GM12878 (cell line): ENCODE measurements at regions not wholly inside any gene's neighbourhood (a gene's known extent, or its start where the extent isn't known, plus 50 kb on each side); places are given as distances from the start of the nearest gene placed in this dataset.

Source experiments
- ATAC-seq: fragments of 200-7000 bp; cut with Tn5 transposase; 3 replicates; pipeline ENCODE4 v1.9.1; 2020; ENCODE audit warnings: mild to moderate bottlenecking, moderate library complexity
- BruUV-seq: library from RNA; stranded (reverse); fragments of 400-500 nt; replicated peaks from 2 replicates; lab custom pipeline; 2021; lab: Mats Ljungman, UMichigan
- CTCF ChIA-PET: fragments of 300-600 bp; sonication (Branson Sonifier 250); formaldehyde crosslinking; extraction: SDS; loops from one replicate; lab custom pipeline; 2021; ENCODE audit warnings: inconsistent platforms; lab: Yijun Ruan, JAX
- POLR2A ChIA-PET: fragments of 350-600 bp; formaldehyde crosslinking; extraction: SDS; loops from one replicate; lab custom pipeline; 2021; ENCODE audit warnings: inconsistent platforms; lab: Charles Lee
- RAD21 ChIA-PET: fragments of 300-600 bp; sonication (Branson Sonifier 250); formaldehyde crosslinking; loops from one replicate; lab custom pipeline; 2023; ENCODE audit warnings: antibody characterized with exemption; ENCODE audit not compliant: unreplicated experiment; lab: Charles Lee
- SMC1A ChIA-PET: fragments of 300-600 bp; sonication (Branson Sonifier 250); formaldehyde crosslinking; loops from one replicate; lab custom pipeline; 2023; ENCODE audit not compliant: unreplicated experiment, uncharacterized antibody; lab: Charles Lee
- DNase-seq: peaks from one replicate; pipeline ENCODE4 v3.0.0-alpha.2; 2011; ENCODE audit warnings: low read depth, low spot score
- FAIRE-seq: peaks from 3 replicates; lab custom pipeline; 2011; peaks lifted over from hg19 to GRCh38; lab: Jason Lieb, UNC
- H2AFZ ChIP-seq: 2 replicates; pipeline ENCODE4 v1.6.0; 2011; ENCODE audit warnings: low read depth, low read length, control low read depth; ENCODE audit not compliant: control insufficient read depth
- H3K27ac ChIP-seq: 2 replicates; pipeline ENCODE4 v1.5.1; 2011; ENCODE audit warnings: control low read depth; ENCODE audit not compliant: control insufficient read depth, insufficient read depth
- H3K27me3 ChIP-seq, 2 experiments: replicated peaks in 1 of 2; 2 replicates each; pipeline versions ENCODE4 v1.6.0 to v1.6.1; 2011; ENCODE audit warnings: low read length in 1 of 2; ENCODE audit not compliant: control insufficient read depth in 2 of 2, insufficient read depth in 2 of 2
- H3K36me3 ChIP-seq, 2 experiments: 2 replicates each; pipeline ENCODE4 v1.5.1; 2011; ENCODE audit warnings: low read length in 1 of 2; ENCODE audit not compliant: control insufficient read depth in 2 of 2, insufficient read depth in 2 of 2
- H3K4me1 ChIP-seq: 2 replicates; pipeline ENCODE4 v1.6.1; 2011; ENCODE audit warnings: mild to moderate bottlenecking, low read length, moderate library complexity, mixed read lengths; ENCODE audit not compliant: control insufficient read depth, insufficient read depth
- H3K4me2 ChIP-seq: 2 replicates; pipeline ENCODE4 v1.6.0; 2011; ENCODE audit warnings: control low read depth; ENCODE audit not compliant: control insufficient read depth, insufficient read depth
- H3K4me3 ChIP-seq: fragments of 200-600 bp; sonication (generic); 2 replicates; pipeline ENCODE4 v1.5.1; 2016
- H3K79me2 ChIP-seq: 2 replicates; pipeline ENCODE4 v1.6.0; 2011; ENCODE audit warnings: low read length; ENCODE audit not compliant: control insufficient read depth, insufficient read depth
- H3K9ac ChIP-seq: 2 replicates; pipeline ENCODE4 v1.8.0; 2011; ENCODE audit warnings: low read length, control low read depth, mixed read lengths; ENCODE audit not compliant: control insufficient read depth, insufficient read depth
- H3K9me3 ChIP-seq: replicated peaks from 3 replicates; pipeline ENCODE4 v1.5.1; 2011; ENCODE audit warnings: mild to moderate bottlenecking, low read length; ENCODE audit not compliant: control insufficient read depth, insufficient read depth
- H4K20me1 ChIP-seq: 2 replicates; pipeline ENCODE4 v1.6.0; 2011; ENCODE audit not compliant: control insufficient read depth, insufficient read depth
- BACH1 ChIP-seq: fragments of 450-650 bp; IDR thresholded peaks from 2 replicates; pipeline ENCODE4 v1.6.1; 2017; ENCODE audit warnings: mild to moderate bottlenecking, borderline replicate concordance
- BRCA1 ChIP-seq: IDR thresholded peaks from 2 replicates; pipeline ENCODE4 v1.6.1; 2011; ENCODE audit warnings: low read depth, low read length, improper control_type of control experiment
- CREM ChIP-seq: IDR thresholded peaks from 2 replicates; pipeline ENCODE4 v1.6.1; 2014; ENCODE audit warnings: antibody characterized with exemption, low read depth
- HDGF ChIP-seq: fragments of 450-650 bp; IDR thresholded peaks from 2 replicates; pipeline ENCODE4 v1.6.1; 2016; ENCODE audit warnings: antibody characterized with exemption
- KLF5 ChIP-seq: fragments of 450-650 bp; IDR thresholded peaks from 2 replicates; pipeline ENCODE4 v1.6.1; 2014; ENCODE audit warnings: mild to moderate bottlenecking; ENCODE audit not compliant: partially characterized antibody
- LARP7 ChIP-seq: fragments of 450-650 bp; IDR thresholded peaks from 2 replicates; pipeline ENCODE4 v1.6.1; 2017; ENCODE audit warnings: mild to moderate bottlenecking
- MYB ChIP-seq: fragments of 150-350 bp; IDR thresholded peaks from 2 replicates; pipeline ENCODE4 v1.6.1; 2014; ENCODE audit warnings: mild to moderate bottlenecking, low read depth, low read length, borderline replicate concordance
- NRF1 ChIP-seq: conservative IDR thresholded peaks from 2 replicates; pipeline ENCODE4 v1.6.1; 2011; ENCODE audit warnings: mild to moderate bottlenecking, low read depth, low read length, improper control_type of control experiment
- POLR2A ChIP-seq: IDR thresholded peaks from 2 replicates; pipeline ENCODE4 v1.6.1; 2011; ENCODE audit warnings: low read depth, mild to moderate bottlenecking, low read length
- POU2F2 ChIP-seq: IDR thresholded peaks from 3 replicates; pipeline ENCODE4 v1.6.1; 2011; ENCODE audit warnings: low read depth, mild to moderate bottlenecking, low read length, borderline replicate concordance
- SUZ12 ChIP-seq: fragments of 200-600 bp; sonication (generic); IDR thresholded peaks from one replicate; pipeline ENCODE4 v1.6.1; 2018; ENCODE audit warnings: antibody characterized with exemption, mild to moderate bottlenecking; ENCODE audit not compliant: unreplicated experiment
- WGBS: methylation state at CpG from one replicate; pipeline ENCODE4 v1.1.6; 2016; ENCODE audit warnings: low lambda C conversion rate; ENCODE audit not compliant: insufficient replicate concordance, insufficient coverage; ENCODE audit errors: missing lambda C conversion rate; 5-methylcytosine and 5-hydroxymethylcytosine counted together
- in situ Hi-C: fragments of 300-500 bp; cut with MboI; formaldehyde crosslinking; loops from 9 replicates; pipeline ENCODE4 v1.14.3; 2018; ENCODE audit warnings: mixed read lengths
- intact Hi-C: fragments of 100-400 bp; cut with micrococcal nuclease; formaldehyde crosslinking; loops from one replicate; pipeline ENCODE4 v1.14.2; 2022; ENCODE audit not compliant: unreplicated experiment

- no TSS peak for BruUV-seq
Measured at GRCh38 chr12:19576506-19577280, 137.4 kb downstream of the AEBP2 start.

DNA sequence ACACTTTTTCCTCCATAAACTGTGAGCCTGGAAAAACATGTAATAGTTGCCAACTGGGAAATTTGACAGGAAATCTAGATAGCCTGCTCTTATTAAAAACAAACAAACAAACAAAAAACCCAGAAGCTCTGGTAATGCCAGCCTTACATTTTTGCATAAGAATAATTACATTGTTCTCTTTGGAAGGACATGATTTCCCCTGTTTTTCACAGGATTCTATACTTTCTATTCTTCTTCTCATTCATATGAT, 137.9 kb downstream of the AEBP2 start:
- no peak for DNase-seq
- TF ChIP-seq MYB: no peak
- TF ChIP-seq POLR2A: no peak
- no peak for TF ChIP-seq KLF5
- TF ChIP-seq BACH1: no peak
- no peak for TF ChIP-seq SUZ12
- TF ChIP-seq CREM: no peak
- no peak for TF ChIP-seq LARP7
- TF ChIP-seq HDGF: no peak
- no peak for TF ChIP-seq NRF1
- Histone ChIP-seq H3K9ac (no peak overlapping the region), H3K4me3 (no peak overlapping the region), H3K36me3 (no peaks in the 10 kb centered on the region; a peak in 1 of 4 replicates), H3K4me1 (no peaks in the 10 kb centered on the region), H3K27ac (no peak overlapping the region), H4K20me1 (no peaks in the 10 kb centered on the region), H3K27me3 (no peaks in the 10 kb centered on the region), H3K4me2 (no peak overlapping the region), H2AFZ (no peak overlapping the region), H3K9me3 (no peaks in the 10 kb centered on the region; the same call in 2 of the 3 replicates), H3K79me2 (no peaks in the 10 kb centered on the region)
- in situ Hi-C loops (no loop called here), intact Hi-C loops (no loop called here)
- BruUV-seq: no TSS peak
- FAIRE-seq: no peak
- no peak for ATAC-seq
- ChIA-PET RAD21 (no interaction called here), POLR2A (no interaction called here), CTCF (no interaction called here), SMC1A (no interaction called here)

More at GRCh38 chr12:19576506-19577280, 137.4 kb downstream of the AEBP2 start:
- no peaks in the 10 kb centered on the region for H3K4me1 ChIP-seq
- H4K20me1 ChIP-seq: no peaks in the 10 kb centered on the region
- H3K4me2 ChIP-seq: no peak overlapping the region
- WGBS: 100% methylated on average over 2 of the region's 2 CpGs
- H3K9me3 ChIP-seq: no peaks in the 10 kb centered on the region; the same call in 2 of the 3 replicates
- ChIA-PET POLR2A (no interaction called here), SMC1A (no interaction called here), RAD21 (no interaction called here), CTCF (interaction anchor here (0.6 to 1.5 kb wide), 5 partner anchors 13 to 562 kb away, joined by 3 read pairs; no protein-coding TSS in a partner anchor)
- FAIRE-seq (no peak), DNase-seq (no peak), ATAC-seq (no peak)
- in situ Hi-C loops: no loop called here
- no peak overlapping the region for H3K9ac ChIP-seq
- H3K4me3 ChIP-seq: no peak overlapping the region
- H3K27ac ChIP-seq: no peak overlapping the region
- TF ChIP-seq POU2F2: no peak
- TF ChIP-seq BRCA1: no peak
- no peaks in the 10 kb centered on the region for H3K27me3 ChIP-seq
- intact Hi-C loops: no loop called here
- H2AFZ ChIP-seq: no peak overlapping the region
- no peaks in the 10 kb centered on the region for H3K79me2 ChIP-seq
- H3K36me3 ChIP-seq: no peaks in the 10 kb centered on the region; a peak in 1 of 4 replicates
